ENCODE measurements at regions not wholly inside any gene's neighbourhood (a gene's known extent, or its start where the extent isn't known, plus 50 kb on each side); places are given as distances from the start of the nearest gene placed in this dataset.

DNA sequence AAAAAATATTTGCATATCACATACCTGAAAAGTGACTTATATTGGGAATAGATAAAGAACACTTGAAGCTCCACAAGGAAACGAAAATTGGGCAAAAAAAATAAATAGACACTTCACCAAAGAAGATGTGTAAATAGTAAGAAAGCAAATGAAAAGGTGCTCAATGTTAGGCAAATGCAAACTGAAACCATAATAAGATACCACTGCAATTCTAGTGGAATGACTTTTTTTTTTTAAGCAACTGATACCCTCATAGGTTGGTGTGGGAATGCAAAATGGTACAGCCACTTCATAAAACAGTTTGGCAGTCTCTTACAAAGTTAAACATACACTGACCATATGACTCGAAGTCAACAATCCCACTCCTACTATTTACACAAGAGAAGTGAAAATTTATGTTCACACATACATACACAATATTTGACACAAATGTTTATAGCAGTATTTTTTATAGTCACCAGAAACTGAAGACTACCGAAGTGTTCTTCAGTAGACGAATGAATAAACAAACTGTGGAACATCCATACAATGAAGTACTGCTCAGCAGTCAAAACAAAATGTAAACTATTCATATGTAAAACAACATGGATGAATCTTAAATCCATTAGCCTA lies 176.3 kb downstream of the ZMAT3 start:
- Histone ChIP-seq H3K4me3 (no peak overlapping the region), H3K4me1 (no peaks in the 10 kb centered on the region), H3K4me2 (no peak overlapping the region), H3K9me3 (no peaks in the 10 kb centered on the region), H3K27ac (no peak overlapping the region)
- DNase-seq (ENCODE audit: low read depth in 1 of 2, low spot score in 1 of 2) = no peak
- ATAC-seq = no peak
- no peak for FAIRE-seq
- POLR2A ChIA-PET = no interaction called here
- CTCF ChIA-PET = no interaction called here
- TF ChIP-seq, protein P1, sequence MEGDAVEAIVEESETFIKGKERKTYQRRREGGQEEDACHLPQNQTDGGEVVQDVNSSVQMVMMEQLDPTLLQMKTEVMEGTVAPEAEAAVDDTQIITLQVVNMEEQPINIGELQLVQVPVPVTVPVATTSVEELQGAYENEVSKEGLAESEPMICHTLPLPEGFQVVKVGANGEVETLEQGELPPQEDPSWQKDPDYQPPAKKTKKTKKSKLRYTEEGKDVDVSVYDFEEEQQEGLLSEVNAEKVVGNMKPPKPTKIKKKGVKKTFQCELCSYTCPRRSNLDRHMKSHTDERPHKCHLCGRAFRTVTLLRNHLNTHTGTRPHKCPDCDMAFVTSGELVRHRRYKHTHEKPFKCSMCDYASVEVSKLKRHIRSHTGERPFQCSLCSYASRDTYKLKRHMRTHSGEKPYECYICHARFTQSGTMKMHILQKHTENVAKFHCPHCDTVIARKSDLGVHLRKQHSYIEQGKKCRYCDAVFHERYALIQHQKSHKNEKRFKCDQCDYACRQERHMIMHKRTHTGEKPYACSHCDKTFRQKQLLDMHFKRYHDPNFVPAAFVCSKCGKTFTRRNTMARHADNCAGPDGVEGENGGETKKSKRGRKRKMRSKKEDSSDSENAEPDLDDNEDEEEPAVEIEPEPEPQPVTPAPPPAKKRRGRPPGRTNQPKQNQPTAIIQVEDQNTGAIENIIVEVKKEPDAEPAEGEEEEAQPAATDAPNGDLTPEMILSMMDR (IDR thresholded peaks at IDR 0.05) = no peak
- TF ChIP-seq CHD2 (IDR thresholded peaks at IDR 0.05; ENCODE audit: low read length, partially characterized antibody) = no peak
- TF ChIP-seq EP300 (IDR thresholded peaks at IDR 0.05) = no peak
- TF ChIP-seq, protein P2, sequence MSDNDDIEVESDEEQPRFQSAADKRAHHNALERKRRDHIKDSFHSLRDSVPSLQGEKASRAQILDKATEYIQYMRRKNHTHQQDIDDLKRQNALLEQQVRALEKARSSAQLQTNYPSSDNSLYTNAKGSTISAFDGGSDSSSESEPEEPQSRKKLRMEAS (IDR thresholded peaks at IDR 0.05) = no peak
- no peak for TF ChIP-seq FOXS1 (CRISPR knock-in tag; IDR thresholded peaks at IDR 0.05)
- TF ChIP-seq, protein P3, sequence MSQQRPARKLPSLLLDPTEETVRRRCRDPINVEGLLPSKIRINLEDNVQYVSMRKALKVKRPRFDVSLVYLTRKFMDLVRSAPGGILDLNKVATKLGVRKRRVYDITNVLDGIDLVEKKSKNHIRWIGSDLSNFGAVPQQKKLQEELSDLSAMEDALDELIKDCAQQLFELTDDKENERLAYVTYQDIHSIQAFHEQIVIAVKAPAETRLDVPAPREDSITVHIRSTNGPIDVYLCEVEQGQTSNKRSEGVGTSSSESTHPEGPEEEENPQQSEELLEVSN (IDR thresholded peaks at IDR 0.05; ENCODE audit: borderline replicate concordance, low read depth) = no peak
- TF ChIP-seq MYC (IDR thresholded peaks at IDR 0.05; ENCODE audit: borderline replicate concordance, low read length) = no peak
- TF ChIP-seq ZFP36 (IDR thresholded peaks at IDR 0.05; ENCODE audit: borderline replicate concordance, partially characterized antibody) = no peak
- TF ChIP-seq, protein P4, sequence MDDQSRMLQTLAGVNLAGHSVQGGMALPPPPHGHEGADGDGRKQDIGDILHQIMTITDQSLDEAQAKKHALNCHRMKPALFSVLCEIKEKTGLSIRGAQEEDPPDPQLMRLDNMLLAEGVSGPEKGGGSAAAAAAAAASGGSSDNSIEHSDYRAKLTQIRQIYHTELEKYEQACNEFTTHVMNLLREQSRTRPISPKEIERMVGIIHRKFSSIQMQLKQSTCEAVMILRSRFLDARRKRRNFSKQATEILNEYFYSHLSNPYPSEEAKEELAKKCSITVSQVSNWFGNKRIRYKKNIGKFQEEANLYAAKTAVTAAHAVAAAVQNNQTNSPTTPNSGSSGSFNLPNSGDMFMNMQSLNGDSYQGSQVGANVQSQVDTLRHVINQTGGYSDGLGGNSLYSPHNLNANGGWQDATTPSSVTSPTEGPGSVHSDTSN (IDR thresholded peaks at IDR 0.05) = no peak
- no peak for TF ChIP-seq NPAS2 (CRISPR knock-in tag; IDR thresholded peaks at IDR 0.05; ENCODE audit: borderline replicate concordance)
- no peak for TF ChIP-seq POLR2A (IDR thresholded peaks at IDR 0.05; ENCODE audit: low read length)
- TF ChIP-seq HOXB5 (CRISPR knock-in tag; IDR thresholded peaks at IDR 0.05) = no peak
- no peak for TF ChIP-seq ZC3H11A (IDR thresholded peaks at IDR 0.05)
- TF ChIP-seq, protein P5, sequence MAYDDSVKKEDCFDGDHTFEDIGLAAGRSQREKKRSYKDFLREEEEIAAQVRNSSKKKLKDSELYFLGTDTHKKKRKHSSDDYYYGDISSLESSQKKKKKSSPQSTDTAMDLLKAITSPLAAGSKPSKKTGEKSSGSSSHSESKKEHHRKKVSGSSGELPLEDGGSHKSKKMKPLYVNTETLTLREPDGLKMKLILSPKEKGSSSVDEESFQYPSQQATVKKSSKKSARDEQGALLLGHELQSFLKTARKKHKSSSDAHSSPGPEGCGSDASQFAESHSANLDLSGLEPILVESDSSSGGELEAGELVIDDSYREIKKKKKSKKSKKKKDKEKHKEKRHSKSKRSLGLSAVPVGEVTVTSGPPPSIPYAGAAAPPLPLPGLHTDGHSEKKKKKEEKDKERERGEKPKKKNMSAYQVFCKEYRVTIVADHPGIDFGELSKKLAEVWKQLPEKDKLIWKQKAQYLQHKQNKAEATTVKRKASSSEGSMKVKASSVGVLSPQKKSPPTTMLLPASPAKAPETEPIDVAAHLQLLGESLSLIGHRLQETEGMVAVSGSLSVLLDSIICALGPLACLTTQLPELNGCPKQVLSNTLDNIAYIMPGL (CRISPR knock-in tag; IDR thresholded peaks at IDR 0.05; ENCODE audit: borderline replicate concordance) = no peak
- TF ChIP-seq FOSB (CRISPR knock-in tag; IDR thresholded peaks at IDR 0.05) = no peak
- no peak for TF ChIP-seq GATA3 (IDR thresholded peaks at IDR 0.05; ENCODE audit: borderline replicate concordance)
- no peak for TF ChIP-seq PHF8 (IDR thresholded peaks at IDR 0.05; ENCODE audit: borderline replicate concordance, low read depth)
- WGBS (ENCODE audit: missing lambda C conversion rate) = 25% methylated on average over 4 of the region's 4 CpGs

Data from A549 (cell line).